ENCODE measurements at regions not wholly inside any gene's neighbourhood (a gene's known extent, or its start where the extent isn't known, plus 50 kb on each side); places are given as distances from the start of the nearest gene placed in this dataset.
A peak's percentile ranks its signal among the peaks of the same experiment; 100 is the strongest.

GRCh38 chr15:24772266-24772665 lies 96.7 kb downstream of the NPAP1 start:
- no peak overlapping the region for H3K56ac ChIP-seq (replicated peaks; ENCODE audit: insufficient read length, low read depth, low read length)
- DNase-seq (ENCODE audit: low read depth in 1 of 2, low spot score in 2 of 2): peak in 1 of 2 experiments; percentile 34
- no peak for FAIRE-seq
- H3K23ac ChIP-seq (ENCODE audit: insufficient read length): no peak overlapping the region
- H3K9ac ChIP-seq (replicated peaks in 1 of 4; ENCODE audit: extremely low read depth in 1 of 4, low read depth in 3 of 4, low read length in 3 of 4): peak overlapping the region in 1 of 4 experiments; percentile 15; a peak in 1 of 7 replicates
- POLR2A ChIA-PET (ENCODE audit: partially characterized antibody): interaction anchor here (0.9 to 1.6 kb wide), 6 partner anchors 12 to 184 kb away, joined by 3 to 5 read pairs (median 3); no protein-coding TSS in a partner anchor
- H4K91ac ChIP-seq (replicated peaks; ENCODE audit: insufficient read length, low read length): peak overlapping the region; percentile 77
- no peak overlapping the region for H2BK15ac ChIP-seq (ENCODE audit: low read length)
- no peaks in the 10 kb centered on the region for H3K27me3 ChIP-seq (replicated peaks in 1 of 4; ENCODE audit: control insufficient read depth in 3 of 4, extremely low read depth in 1 of 4, insufficient read depth in 3 of 4, low read length in 3 of 4)
- H3K4me1 ChIP-seq (replicated peaks in 1 of 4; ENCODE audit: control insufficient read depth in 3 of 4, insufficient read depth in 4 of 4, low read length in 3 of 4): peaks cover 0 to 3% (median 0%) of the 10 kb centered on the region in 4 experiments; a peak in 1 of 7 replicates
- TF ChIP-seq RFX5 (IDR thresholded peaks at IDR 0.05; ENCODE audit: borderline replicate concordance, low read depth, low read length) (no peak), POU5F1 (IDR thresholded peaks at IDR 0.05; ENCODE audit: low read depth, low read length) (0 out of 2 replicates have a peak, but pooled peaks have one; percentile 12), TBP (IDR thresholded peaks at IDR 0.05; ENCODE audit: low read depth, low read length) (no peak), RAD21 (IDR thresholded peaks at IDR 0.05 in 1 of 2, conservative IDR thresholded peaks at IDR 0.05 in 1 of 2; ENCODE audit: low read depth in 2 of 2, low read length in 2 of 2) (peak; percentile 72 to 82), TAF7 (optimal IDR thresholded peaks at IDR 0.05; ENCODE audit: borderline replicate concordance, low read depth, low read length) (peak; percentile 81), CTCF (IDR thresholded peaks at IDR 0.05; ENCODE audit: control extremely low read depth in 1 of 3, insufficient read depth in 1 of 3, low read depth in 1 of 3, low read length in 3 of 3) (peak; percentile 43 to 59 (median 53); a peak in 3 of 4 replicates)
- no peak overlapping the region for H2BK120ac ChIP-seq (replicated peaks; ENCODE audit: low read depth, low read length)
- H4K5ac ChIP-seq (ENCODE audit: insufficient read length, low read depth, low read length): no peak overlapping the region
- H3K36me3 ChIP-seq (ENCODE audit: control insufficient read depth in 2 of 4, insufficient read depth in 4 of 4, low read length in 3 of 4): no peaks in the 10 kb centered on the region
- H3K79me1 ChIP-seq (ENCODE audit: low read depth, low read length): no peaks in the 10 kb centered on the region
- H3K79me2 ChIP-seq (ENCODE audit: control insufficient read depth in 1 of 2, insufficient read depth in 2 of 2, low read length in 2 of 2): no peaks in the 10 kb centered on the region
- no peak overlapping the region for H4K8ac ChIP-seq (ENCODE audit: extremely low read depth, insufficient read depth, low read length)
- 0 out of 2 replicates have a peak overlapping the region, but pooled peaks have one; percentile 41 for H2BK5ac ChIP-seq (ENCODE audit: low read depth, low read length)
- no peak overlapping the region for H3K18ac ChIP-seq (ENCODE audit: extremely low read depth, low read length)
- H2BK20ac ChIP-seq (ENCODE audit: low read length): no peak overlapping the region
- peak overlapping the region in 1 of 2 experiments; percentile 64; a peak in 2 of 4 replicates for H3K4me2 ChIP-seq (ENCODE audit: insufficient read depth in 1 of 2, low read depth in 2 of 2, low read length in 2 of 2)
- WGBS, 2 experiments (ENCODE audit: extremely low coverage in 1 of 2, insufficient coverage in 1 of 2, insufficient read length in 1 of 2, insufficient replicate concordance in 2 of 2, low coverage in 1 of 2, low lambda C conversion rate in 2 of 2, missing lambda C conversion rate in 1 of 2): 23% methylated on average over 6 of the region's 6 CpGs; no CpG with 5 or more reads in 1 of the 2 experiments
- CTCF ChIA-PET (ENCODE audit: partially characterized antibody): interaction anchor here (0.6 to 1.0 kb wide), 2 partner anchors 92 to 369 kb away, joined by 3 to 4 read pairs; no protein-coding TSS in a partner anchor
- H3K27ac ChIP-seq (ENCODE audit: low read depth, low read length): no peak overlapping the region
- H3K4me3 ChIP-seq (ENCODE audit: extremely low read depth in 1 of 4, insufficient read depth in 2 of 4, low read depth in 3 of 4, low read length in 4 of 4): peak overlapping the region in 1 of 4 experiments; percentile 44; a peak in 3 of 8 replicates
- H3K23me2 ChIP-seq (ENCODE audit: low read depth, low read length): no peaks in the 10 kb centered on the region; the same call in 1 of the 2 replicates
- peak overlapping the region; percentile 19 for H3K4ac ChIP-seq (replicated peaks; ENCODE audit: insufficient read length, low read depth, low read length)
- no peak overlapping the region for H2BK12ac ChIP-seq (ENCODE audit: low read depth, low read length)
- H4K20me1 ChIP-seq (replicated peaks in 1 of 2; ENCODE audit: control insufficient read depth in 1 of 2, insufficient read depth in 2 of 2, low read length in 2 of 2): no peaks in the 10 kb centered on the region
- H2AK5ac ChIP-seq (ENCODE audit: low read depth, low read length): no peak overlapping the region
- H3K14ac ChIP-seq (ENCODE audit: insufficient read length): no peak overlapping the region
- peaks cover 0 to 15% of the 10 kb centered on the region in 2 experiments; a peak in 2 of 4 replicates for H3K9me3 ChIP-seq (ENCODE audit: insufficient read depth in 2 of 2, low read depth in 1 of 2, low read length in 1 of 2)
- H2AFZ ChIP-seq (ENCODE audit: low read length): peak overlapping the region; percentile 45; the same call in 1 of the 2 replicates
